NB4 (cell line): ENCODE measurements at regions not wholly inside any gene's neighbourhood (a gene's known extent, or its start where the extent isn't known, plus 50 kb on each side); places are given as distances from the start of the nearest gene placed in this dataset.

ENCODE experiments used
- POLR2A ChIP-seq: IDR thresholded peaks from 2 replicates; pipeline ENCODE4 v1.6.1; 2011; ENCODE audit warnings: mild to moderate bottlenecking; ENCODE audit not compliant: insufficient read length; ENCODE audit errors: extremely low read depth
- TF ChIP-seq, protein P1 (sequence below): IDR thresholded peaks from one replicate; pipeline ENCODE4 v1.5.1; 2012; ENCODE audit warnings: low read depth, low read length

- TF ChIP-seq POLR2A, result no peak
- TF ChIP-seq, protein P1, sequence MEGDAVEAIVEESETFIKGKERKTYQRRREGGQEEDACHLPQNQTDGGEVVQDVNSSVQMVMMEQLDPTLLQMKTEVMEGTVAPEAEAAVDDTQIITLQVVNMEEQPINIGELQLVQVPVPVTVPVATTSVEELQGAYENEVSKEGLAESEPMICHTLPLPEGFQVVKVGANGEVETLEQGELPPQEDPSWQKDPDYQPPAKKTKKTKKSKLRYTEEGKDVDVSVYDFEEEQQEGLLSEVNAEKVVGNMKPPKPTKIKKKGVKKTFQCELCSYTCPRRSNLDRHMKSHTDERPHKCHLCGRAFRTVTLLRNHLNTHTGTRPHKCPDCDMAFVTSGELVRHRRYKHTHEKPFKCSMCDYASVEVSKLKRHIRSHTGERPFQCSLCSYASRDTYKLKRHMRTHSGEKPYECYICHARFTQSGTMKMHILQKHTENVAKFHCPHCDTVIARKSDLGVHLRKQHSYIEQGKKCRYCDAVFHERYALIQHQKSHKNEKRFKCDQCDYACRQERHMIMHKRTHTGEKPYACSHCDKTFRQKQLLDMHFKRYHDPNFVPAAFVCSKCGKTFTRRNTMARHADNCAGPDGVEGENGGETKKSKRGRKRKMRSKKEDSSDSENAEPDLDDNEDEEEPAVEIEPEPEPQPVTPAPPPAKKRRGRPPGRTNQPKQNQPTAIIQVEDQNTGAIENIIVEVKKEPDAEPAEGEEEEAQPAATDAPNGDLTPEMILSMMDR, result no peak
These were observed 115.8 kb upstream of the VSTM2A start for GRCh38 chr7:54426406-54426805.
